Fibroblast of skin of right biceps (primary cell): ENCODE measurements at regions not wholly inside any gene's neighbourhood (a gene's known extent, or its start where the extent isn't known, plus 50 kb on each side); places are given as distances from the start of the nearest gene placed in this dataset.
A peak's percentile ranks its signal among the peaks of the same experiment; 100 is the strongest.
"Not testable (repeated sequence)": the region's sequence is repeated elsewhere in the genome, so short reads cannot be mapped to it uniquely, and the experiment has no call there.

Experiments
- DNase-seq: peaks from one replicate; pipeline ENCODE4 v3.0.0-alpha.2; 2013

DNA sequence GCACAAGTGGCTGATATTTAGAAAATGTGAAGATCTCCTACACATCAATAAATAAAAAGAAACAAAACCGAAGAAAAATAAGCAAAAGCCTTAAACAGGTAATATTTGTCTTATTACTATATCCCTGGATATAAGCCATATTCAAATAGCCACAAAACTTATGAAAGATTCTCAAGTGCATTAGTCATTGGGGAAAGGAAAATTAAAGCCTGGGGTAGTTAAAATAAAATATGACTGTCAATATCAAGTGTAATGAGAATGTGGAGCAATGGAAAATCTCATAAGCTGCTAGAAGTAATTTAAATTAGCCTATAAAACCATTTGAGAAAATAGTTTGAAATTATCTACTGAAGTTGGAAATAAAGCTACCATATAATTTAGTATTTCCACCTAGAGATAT is 399.9 kb downstream of the GASK1B start:
- DNase-seq: no peak

DNA sequence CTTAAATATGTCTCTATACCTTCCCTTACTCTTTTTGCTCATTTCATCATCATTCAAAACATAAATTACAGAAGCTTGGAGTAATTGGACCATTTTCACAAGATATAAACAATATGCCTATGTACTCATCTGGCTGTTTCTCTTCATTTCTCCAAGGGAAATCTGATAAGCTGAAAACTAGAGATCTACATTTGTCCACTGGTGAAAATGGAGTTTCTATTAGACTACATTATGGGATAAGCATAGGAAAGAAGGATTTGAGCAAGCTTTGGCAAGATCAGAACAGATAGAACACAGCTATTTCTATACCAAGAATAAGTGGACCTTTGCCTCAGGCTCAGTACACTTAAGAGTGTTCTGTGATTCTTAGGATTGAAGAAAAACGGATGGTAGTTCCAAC is 404.4 kb downstream of the GASK1B start:
- DNase-seq: no peak

DNA sequence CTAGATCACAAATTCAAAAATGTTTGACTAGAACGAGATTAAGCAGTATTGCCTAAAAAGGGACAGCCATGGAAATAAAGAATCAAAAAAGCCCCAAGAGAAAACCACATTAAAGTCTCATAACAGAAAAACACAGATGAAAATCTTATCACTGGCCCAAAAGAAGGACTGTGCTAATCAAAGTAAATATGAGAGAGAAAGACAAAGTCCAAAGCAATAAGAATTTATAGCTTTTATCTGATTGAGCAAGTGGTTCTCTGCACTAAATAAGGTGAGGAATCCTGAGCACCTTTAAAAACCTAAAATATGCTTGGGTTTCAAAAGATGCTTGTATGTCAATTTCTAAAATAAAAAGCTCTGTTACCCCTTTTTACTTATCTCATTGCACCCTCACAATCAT is 409.3 kb downstream of the GASK1B start:
- no peak for DNase-seq

DNA sequence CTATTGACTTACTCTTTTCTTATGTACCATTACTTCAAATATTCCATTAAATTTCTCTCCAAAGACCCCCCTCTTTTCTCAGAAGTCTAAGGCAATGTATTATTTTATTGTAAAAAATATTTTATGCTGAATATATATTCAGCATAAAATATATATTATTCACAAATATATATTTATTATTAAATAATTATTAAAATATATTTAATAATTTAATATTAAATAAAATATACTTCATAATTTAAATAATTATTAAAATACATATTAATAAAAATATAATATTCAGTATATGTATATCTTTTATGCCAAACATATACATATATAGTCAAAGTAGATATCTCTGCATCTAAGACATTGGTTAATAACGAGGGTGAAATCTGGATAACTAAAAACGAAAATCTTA is 418.4 kb downstream of the GASK1B start:
- DNase-seq: no peak

DNA sequence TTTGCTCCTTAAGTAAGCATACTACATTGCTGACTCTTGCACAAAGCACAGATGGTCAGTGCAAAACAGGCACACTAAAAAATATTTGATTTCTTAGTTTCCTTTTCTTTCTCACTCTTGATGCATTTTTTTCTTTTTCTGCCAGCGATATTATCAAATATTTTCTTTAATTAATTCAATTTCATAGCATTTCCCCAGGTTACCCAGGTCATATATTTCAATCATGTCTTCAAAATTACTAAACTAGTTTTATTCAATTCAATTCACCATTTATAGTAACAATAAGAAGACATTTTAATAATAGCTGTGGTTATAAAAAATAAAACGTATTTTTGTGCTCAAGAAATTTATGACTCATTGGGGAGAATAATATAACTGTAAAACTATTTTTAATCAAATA is 421.2 kb downstream of the GASK1B start:
- DNase-seq: no peak

DNA sequence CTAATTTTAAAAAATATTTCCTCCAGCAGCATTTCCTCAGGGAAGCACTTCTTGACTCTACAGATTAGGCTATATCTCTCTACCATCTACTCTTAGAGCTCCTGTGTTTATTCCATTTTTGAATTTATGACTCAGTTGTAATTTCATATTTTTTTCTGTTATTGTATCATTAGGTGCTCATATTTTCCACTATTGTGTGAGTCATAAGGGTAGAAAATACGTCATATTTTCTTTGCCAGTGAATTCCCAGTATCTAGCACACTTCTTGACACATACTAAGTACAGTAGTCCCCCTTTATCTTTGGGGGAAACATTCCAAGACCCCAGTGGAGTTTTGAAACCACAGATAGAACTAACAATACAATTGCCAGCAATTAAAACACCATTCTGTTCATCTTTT is 431.2 kb downstream of the GASK1B start:
- no peak for DNase-seq

DNA sequence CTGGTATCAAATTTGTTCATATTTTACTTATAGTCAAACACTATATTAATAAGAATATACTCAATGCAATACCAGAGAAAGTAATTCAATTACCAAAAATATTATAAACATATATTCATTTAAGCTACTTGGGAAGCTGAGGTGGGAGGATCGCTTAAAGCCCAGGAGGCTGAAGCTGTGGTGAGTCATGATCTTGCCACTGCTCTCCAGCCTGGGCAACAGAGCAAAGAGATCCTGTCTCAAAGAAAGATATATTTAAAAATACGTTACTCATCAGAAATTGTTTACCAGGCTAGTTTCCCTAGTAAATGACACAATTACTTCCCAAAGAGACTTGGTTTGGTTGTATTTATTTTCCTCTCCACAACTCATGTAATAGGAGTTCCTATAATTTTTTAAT is 433.6 kb downstream of the GASK1B start:
- DNase-seq: no peak

DNA sequence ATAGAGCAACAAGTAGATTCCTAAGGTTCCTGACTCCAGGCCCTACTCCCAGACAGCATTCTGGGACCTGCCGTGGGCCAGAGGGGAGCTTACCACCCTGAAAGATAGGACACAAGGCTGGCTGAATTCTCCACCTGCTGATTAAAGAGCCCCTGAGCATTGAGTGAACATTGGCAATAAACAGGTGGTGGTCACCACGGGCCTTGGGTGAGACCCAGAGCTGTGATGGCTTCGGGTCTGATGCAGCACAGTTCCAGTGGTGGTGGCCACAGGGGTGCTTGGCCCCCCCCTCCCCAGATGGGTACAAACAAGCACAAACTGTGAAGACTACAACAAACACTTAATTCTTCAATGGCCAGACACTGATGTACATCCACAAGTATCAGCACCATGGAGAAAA is 444.6 kb downstream of the GASK1B start:
- DNase-seq: no peak

DNA sequence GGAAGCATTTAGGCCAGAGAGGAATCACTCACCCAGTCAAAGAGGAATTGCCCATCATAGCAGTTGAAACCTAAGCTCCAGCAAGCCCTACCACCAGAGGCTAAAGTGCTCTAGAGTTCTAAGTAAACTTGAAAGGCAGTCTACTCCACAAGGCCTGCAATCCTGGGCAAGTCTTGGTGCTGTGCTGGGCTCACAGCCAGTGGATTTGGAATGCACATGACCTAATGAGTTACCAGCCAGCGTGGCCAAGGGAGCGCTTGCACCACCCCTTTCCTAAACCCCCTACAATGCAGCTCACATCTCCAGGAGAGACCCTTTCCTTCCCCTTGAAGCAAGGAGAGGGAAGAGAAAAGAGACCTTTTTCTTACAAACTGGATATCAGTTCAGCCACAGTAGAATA is 445.7 kb downstream of the GASK1B start:
- DNase-seq: no peak

DNA sequence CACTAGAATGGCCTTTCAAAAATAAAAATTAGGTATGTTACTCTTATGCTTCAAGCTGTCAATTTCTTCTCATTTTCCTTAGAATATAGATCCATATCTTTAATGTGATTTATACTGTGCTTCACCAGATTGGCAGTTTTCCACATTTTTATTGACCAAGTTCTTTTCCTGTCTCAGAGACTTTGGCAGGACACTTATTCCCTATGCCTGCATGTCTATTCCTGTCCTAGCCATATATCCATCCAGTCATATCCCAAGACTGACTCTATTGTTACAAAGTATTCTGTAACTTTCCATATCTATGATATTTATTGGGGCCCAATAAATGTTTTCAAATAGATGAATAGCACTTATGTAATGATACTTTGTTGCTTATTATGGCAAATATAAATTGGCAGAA is 450.7 kb downstream of the GASK1B start:
- no peak for DNase-seq

DNA sequence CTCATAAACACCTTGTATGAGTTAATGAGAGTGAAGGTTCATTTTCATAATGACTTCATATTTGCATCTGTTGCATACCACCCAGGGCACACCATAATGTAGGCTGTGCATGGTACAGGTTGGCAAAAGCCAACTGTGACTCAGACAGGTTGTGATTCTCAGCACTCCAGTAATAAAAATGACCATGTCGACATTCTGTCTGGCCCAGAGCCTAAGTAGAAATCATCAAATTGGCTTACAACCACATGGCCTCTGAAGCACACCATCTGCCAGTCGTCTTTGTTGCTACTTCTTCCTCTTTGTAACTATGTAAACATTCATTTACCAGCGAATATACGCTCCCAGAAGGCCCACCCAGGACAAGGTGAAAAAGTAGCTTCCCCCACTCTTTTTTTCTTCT is 459.5 kb downstream of the GASK1B start:
- DNase-seq: no peak

DNA sequence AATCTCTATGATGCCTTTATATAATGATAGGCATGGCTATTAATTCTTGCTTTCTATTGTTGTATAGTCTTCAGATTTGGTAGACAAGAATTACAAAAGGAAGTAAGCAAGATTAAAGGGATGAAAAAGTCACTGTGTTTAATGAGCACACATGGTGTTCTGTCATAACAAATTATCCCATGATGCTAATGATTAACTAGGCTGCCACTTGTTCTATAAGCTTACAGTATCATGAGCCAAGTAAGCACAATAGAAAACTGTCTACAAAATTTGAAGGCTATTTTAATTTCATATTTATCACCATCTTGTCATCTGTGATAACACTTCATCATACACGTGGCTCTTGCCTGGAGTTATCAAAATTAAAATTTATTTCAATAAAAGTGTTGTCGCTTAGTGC is 466.7 kb downstream of the GASK1B start:
- no peak for DNase-seq

DNA sequence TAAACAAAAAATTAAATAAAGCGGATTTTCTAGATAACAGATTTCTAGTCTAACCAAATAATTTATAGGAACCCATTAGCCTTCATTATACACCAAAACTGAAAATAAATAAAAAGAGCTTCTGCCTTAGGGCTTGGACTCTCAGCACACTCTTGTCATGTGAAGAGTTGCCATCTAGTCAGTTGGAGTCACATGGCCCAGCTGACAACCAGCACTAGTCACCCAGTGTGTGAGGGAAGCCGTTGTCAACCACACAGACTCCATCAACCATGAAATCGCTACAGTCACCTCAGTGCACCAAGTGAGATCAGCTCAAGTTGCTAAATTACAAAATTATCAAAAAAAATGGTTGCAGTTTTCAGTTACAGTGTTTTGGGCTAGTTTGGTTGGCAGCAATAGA is 470.0 kb downstream of the GASK1B start:
- DNase-seq: no peak

DNA sequence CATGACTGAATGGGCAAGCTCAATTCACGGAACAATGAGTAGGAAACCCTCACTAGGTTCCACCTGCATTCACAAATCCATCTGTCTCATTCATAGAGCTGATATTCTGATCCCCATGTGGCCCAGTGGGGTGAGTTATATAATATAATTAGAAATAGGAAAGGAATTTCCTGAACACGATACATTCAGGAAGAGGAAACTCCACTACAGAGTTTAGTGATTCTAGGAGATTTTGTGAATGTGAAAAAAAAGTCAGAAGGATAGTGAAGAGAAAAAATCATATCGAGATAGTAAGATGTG is 471.2 kb downstream of the GASK1B start:
- no peak for DNase-seq

DNA sequence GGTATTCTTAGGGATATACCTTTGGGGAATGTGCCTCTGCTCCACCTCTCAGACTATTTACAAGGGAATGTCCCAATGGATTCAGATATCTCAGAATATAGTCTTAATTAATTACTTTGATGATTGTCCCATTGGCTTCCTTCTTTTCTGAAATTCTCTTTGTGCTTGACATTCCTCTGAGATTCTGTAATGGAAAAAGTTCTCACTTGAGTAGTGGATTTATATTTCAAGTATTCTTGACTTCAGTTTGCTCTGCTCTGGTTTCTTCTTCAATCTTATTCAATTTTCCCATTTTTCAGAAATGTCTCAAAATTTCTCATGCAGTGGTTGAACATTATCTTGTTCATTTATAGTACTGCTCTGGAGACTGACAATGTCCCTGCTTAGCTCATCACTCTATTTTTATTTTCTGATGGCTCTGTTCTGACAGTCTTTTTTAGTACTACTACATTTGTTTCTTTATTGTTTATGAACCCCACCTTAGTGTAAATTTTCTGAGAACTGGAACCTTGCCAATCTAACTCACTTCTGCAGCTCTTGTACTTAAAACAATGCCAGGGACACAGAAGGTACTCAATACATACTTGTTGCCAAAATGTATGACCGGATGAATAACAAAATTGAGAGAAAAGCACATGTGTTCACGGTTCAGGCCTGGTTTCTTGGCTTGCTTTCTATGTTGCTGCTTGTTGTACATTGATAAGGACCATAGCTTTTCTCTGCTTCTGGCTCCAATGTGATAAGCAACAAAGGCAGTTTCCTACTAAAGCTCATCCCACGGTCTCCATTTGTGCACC is 471.7 kb downstream of the GASK1B start:
- no peak for DNase-seq

DNA sequence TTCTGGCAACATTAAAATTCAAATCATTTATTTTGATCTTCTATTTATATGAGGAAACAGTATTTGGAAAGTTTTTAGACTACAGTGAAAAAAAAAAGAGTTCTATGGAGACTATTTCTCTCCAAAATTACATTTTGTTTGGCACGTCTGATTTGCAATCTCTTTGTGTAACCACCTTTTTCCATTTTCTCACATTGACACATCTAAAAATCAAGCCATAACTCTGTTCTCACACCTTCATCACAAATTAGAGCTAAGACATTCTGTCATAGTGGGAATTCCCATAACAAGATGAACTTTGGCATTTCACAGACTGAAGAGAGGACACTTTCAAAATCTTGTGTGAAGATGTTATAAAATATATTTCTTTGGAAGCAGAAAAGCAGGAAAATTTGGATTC is 468.9 kb downstream of the GRIA2 start:
- DNase-seq: no peak

DNA sequence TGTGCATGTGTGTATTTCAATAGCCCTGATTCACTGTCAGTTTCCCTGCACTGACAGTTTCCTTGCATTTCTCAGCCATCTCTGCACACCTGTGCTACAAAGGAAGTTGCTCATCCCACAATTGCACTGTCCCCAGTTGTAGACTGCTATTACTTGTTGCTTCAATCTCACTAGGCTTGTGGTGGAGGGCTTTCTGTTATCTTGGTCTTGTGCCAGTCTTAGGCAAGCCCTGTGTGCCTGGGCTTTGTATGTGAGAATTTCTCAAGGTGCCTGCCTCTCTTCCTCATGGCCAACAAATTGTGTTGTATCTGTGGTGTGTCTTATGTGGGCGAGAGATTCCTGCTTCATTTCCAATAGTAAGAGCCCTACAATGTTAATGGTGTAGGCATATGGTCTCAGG is 467.4 kb downstream of the GRIA2 start:
- no peak for DNase-seq

DNA sequence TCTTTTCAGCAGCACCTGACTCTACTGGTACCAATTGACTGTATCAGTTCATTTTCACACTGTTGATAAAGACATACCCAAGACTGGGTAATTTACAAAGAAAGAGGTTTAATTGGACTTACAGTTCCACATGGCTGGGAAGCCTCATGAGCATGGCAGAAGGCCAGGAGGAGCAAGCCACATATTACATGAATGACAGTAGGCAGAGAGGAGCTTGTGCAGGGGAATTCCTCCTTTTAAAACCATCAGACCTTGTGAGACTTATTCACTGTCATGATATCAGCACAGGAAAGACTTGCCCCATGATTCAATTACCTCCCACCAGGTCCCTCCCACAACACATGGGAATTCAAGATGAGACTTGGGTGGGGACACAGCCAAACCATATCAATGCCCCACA is 458.8 kb downstream of the GRIA2 start:
- not testable (repeated sequence) for DNase-seq

DNA sequence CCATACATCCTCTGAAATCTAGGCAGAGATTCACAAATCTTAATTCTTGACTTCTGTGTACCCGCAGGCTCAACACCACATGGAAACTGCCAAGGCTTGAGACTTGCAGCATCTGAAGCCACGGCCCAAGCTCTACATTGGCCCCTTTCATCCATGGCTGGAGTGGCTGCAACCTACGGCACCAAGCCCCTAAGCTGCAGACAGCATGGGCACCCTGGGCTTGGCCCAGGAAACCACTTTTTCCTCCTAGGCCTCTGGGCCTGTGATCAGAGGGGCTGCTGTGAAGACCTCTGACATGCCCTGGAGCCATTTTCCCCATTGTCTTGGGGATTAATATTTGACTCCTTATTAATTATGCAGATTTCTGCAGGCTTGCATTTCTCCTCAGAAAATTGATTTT is 457.9 kb downstream of the GRIA2 start:
- DNase-seq: no peak

DNA sequence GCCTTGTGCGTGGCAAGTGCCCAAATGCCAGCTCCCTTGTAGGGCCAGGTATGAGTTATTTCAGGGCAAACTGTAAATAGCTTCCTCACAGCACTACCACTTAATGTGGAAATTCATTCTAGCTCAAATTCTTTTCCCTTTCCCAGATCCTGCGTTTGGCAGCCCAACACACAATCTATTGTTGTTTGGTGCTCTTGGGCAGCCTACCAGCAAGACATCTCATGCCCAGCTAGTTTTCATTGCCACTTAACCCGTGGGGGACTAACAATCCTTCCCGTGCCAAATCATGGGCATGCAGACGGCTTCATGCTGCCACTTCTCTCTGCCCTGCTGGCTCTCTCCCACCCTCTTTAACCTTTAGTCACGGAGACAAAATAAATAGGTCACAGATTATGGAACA is 454.2 kb downstream of the GRIA2 start:
- DNase-seq: no peak

DNA sequence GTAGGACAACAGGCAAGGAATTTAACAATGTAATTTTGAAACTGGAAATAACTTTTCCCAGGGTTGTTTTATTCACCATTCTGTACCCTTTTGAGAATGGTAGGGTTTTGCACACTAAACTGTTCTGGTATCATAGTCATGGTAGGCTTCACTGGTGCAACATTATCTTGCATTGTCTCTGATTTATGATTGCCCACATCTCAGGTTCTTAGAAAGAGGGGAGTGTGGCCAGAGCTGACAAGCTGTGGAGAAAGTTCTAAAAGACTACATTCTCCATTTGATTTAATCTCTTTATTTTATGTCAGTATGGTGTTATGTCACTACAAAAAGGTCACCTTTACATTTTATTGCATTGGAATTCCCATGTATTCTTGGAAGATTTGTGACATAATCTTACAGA is 447.3 kb downstream of the GRIA2 start:
- no peak for DNase-seq

DNA sequence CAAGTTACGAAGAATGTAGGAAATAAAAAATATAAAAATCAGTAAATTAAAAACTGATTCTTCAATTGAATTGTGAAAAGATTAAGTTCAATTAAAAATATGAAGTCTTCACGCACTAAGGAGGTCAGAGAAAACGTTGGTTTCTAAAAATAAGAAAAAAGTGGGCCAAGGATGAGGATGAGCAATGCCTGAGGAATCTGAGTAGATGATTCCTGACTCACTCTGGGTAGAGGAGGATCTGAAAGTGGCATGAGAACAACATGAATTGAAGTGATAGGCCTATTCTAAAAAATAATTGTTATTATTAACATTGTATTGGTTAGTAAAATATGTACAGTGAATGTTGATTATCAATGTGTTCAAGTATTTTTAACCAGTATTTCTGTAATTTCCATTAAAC is 444.2 kb downstream of the GRIA2 start:
- peak; percentile 55 for DNase-seq

DNA sequence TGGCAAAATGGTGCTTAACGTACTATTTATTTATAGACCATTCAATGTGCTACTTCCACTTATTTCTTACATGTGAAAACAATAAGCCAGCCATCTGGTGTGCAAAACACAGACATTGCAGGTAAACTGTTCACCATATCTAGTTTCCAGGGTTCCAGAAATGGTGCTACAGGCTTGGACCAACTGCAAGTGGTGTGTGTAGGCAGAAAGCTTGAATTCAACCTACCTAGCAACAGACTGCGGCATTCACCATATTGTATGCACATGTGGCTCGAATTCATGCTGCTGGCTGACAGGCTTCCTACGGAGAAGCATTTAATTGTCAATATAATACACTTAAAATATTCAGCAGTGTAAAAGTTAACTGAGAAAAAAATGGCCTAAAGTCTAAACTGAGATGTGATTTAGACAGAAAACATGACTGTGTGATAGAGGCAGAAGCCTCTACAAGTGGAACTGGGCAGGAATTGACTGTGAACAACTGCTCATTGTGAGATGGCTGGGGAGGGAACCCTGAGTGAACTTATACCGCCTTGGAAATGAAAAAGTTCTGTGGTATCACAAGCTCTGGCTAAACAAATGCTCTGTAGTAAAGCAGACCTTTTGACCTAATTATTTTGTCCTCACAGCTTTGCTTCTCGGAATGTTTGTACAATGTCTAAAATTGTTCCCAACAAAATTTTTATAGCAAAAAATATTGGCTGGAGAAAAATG is 434.7 kb downstream of the GRIA2 start:
- DNase-seq: no peak

DNA sequence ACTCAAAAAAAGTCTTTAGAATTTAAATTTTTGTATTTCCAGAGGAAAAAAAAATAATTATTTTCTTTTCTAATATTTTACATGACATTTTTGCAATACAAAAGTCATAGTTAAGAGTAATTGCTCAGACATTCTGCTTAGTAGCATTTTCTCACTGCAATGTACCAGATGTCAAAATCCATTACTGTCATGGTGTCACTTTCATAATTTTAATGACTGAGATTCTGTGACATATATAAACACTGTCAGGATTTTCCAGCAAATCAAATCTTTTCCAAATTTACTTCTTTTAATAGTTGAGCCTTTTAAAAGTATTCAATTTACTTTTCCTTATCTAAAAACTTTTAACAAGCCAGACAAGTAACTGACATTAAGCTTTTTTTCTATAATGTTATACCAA is 422.7 kb downstream of the GRIA2 start:
- DNase-seq: no peak

DNA sequence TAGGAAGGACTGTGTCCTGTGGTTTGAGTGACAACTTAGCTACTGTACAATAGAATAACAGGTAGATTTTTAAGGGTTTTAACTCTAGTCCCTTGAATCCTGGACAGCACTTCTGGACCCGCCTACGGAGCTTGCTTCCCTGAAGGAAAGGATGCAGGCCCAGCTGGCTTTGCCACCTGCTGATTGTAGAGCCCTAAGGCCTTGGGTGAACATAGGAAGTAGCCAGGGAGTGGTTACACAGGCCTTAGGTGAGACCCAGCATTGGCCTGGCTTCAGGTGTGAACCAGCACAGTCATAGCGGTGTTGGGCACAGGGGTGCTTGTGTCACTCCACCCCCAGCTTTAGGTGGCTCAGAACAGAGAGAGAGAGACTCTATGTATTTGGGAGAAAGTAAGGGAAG is 413.5 kb downstream of the GRIA2 start:
- no peak for DNase-seq
